Glutamatergic neuron (in vitro differentiated cells): ENCODE measurements at regions not wholly inside any gene's neighbourhood (a gene's known extent, or its start where the extent isn't known, plus 50 kb on each side); places are given as distances from the start of the nearest gene placed in this dataset.

Experiments
- DNase-seq: peaks from one replicate; pipeline ENCODE4 v3.0.0; 2022
- H3K27ac Mint-ChIP-seq: one replicate; pipeline ENCODE4 v1.8.0; 2020; ENCODE audit warnings: mild to moderate bottlenecking, mixed read lengths, inconsistent platforms; ENCODE audit not compliant: unreplicated experiment
- H3K27me3 Mint-ChIP-seq: one replicate; pipeline ENCODE4 v1.8.0; 2020; ENCODE audit warnings: mild to moderate bottlenecking, moderate library complexity, mixed read lengths, inconsistent platforms; ENCODE audit not compliant: unreplicated experiment
- H3K36me3 Mint-ChIP-seq: one replicate; pipeline ENCODE4 v1.8.0; 2020; ENCODE audit warnings: mild to moderate bottlenecking, mixed read lengths, inconsistent platforms; ENCODE audit not compliant: unreplicated experiment
- H3K4me1 Mint-ChIP-seq: one replicate; pipeline ENCODE4 v1.8.0; 2020; ENCODE audit warnings: mild to moderate bottlenecking, low read depth, mixed read lengths, inconsistent platforms; ENCODE audit not compliant: unreplicated experiment
- H3K4me3 Mint-ChIP-seq: one replicate; pipeline ENCODE4 v1.8.0; 2020; ENCODE audit warnings: mild to moderate bottlenecking, mixed read lengths, inconsistent platforms; ENCODE audit not compliant: unreplicated experiment
- H3K9me3 Mint-ChIP-seq: one replicate; pipeline ENCODE4 v1.8.0; 2020; ENCODE audit warnings: mild to moderate bottlenecking, moderate library complexity, mixed read lengths, inconsistent platforms; ENCODE audit not compliant: unreplicated experiment
- TF ChIP-seq, protein P1 (sequence below): fragments of 200-600 bp; sonication (generic); IDR thresholded peaks from one replicate; pipeline ENCODE4 v1.5.0; 2021; ENCODE audit not compliant: partially characterized antibody, unreplicated experiment

DNA sequence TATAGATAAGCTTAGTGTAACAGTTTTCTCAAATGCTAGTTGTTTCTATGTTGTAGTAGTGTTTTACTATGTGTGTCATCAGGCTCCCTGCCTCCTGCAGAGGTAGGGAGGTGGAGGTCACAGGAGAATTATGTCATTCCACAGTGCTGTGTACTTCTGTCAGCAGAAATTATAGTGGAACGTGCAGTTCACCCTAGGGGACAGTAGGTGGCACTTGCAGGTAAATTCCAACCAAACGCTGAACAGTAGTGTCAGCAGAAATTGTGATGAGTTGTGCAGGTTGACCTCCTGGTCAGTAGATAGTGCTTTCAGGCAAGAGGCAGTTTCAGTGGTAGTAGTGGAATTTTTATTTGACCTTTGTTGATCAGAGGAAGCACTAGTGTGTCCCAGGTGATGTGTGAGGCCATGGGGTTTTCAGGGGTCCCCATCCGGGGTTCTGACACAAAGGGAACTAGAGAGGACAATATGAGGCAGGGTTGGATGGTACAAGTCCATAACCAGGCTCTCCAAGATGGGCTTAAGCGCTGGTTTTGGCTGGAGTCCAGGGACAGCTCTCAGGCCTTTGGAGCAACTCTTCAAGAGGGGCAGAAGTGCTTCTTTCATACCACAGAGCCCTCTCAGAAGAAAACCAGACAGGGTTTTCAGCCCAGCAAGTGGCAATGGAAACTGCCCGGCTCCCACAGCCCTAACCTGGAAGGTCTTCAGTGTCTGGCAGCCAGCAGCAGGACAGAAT lies 402.9 kb downstream of the CYLC2 start:
- no peaks in the 10 kb centered on the region for H3K36me3 Mint-ChIP-seq
- no peaks in the 10 kb centered on the region for H3K4me1 Mint-ChIP-seq
- no peak overlapping the region for H3K27ac Mint-ChIP-seq
- TF ChIP-seq, protein P1, sequence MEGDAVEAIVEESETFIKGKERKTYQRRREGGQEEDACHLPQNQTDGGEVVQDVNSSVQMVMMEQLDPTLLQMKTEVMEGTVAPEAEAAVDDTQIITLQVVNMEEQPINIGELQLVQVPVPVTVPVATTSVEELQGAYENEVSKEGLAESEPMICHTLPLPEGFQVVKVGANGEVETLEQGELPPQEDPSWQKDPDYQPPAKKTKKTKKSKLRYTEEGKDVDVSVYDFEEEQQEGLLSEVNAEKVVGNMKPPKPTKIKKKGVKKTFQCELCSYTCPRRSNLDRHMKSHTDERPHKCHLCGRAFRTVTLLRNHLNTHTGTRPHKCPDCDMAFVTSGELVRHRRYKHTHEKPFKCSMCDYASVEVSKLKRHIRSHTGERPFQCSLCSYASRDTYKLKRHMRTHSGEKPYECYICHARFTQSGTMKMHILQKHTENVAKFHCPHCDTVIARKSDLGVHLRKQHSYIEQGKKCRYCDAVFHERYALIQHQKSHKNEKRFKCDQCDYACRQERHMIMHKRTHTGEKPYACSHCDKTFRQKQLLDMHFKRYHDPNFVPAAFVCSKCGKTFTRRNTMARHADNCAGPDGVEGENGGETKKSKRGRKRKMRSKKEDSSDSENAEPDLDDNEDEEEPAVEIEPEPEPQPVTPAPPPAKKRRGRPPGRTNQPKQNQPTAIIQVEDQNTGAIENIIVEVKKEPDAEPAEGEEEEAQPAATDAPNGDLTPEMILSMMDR: peak; percentile 84
- H3K4me3 Mint-ChIP-seq: no peak overlapping the region
- peak; percentile 57 for DNase-seq
- no peaks in the 10 kb centered on the region for H3K27me3 Mint-ChIP-seq
- no peaks in the 10 kb centered on the region for H3K9me3 Mint-ChIP-seq

DNA sequence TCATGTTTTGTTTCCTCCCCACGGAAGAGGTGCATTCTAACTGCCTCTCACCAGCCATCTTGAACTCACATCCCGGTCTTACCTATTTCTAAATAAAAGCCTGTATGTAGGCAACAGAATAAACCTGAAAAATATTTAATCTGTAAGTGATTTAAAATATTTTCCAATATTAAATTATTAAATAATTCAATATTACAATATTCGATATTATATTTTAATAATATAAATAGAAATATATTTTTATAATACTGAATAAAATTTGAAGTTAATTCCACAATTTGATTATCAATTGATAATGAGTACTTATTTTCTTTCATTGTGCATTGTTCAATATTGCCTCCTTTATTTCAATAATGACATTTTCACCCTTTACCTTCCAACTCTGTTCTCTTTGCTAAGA lies 404.4 kb downstream of the CYLC2 start:
- TF ChIP-seq, protein P1: no peak
- no peak overlapping the region for H3K4me3 Mint-ChIP-seq
- H3K9me3 Mint-ChIP-seq: no peaks in the 10 kb centered on the region
- H3K27me3 Mint-ChIP-seq: no peaks in the 10 kb centered on the region
- H3K36me3 Mint-ChIP-seq: no peaks in the 10 kb centered on the region
- DNase-seq: no peak
- no peak overlapping the region for H3K27ac Mint-ChIP-seq
- no peaks in the 10 kb centered on the region for H3K4me1 Mint-ChIP-seq

DNA sequence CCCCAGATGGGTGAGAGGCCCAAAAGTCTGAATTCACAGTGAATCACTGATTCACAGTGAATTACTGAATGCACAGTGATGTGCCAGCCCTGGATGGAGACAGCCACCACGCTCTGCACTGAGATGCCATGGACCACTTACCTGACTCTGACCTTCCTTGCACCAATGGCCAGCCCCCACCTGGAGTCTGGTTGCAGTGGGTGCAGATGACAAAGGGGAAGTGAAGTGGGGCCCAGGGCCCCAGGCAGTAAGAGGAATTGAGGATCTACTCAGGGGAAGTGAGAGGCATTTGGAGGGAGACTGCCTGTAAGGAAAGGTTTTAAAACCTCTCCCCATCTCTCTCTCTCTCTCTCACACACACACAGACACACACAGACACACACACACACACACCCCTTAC lies 412.1 kb downstream of the CYLC2 start:
- H3K36me3 Mint-ChIP-seq: no peaks in the 10 kb centered on the region
- no peaks in the 10 kb centered on the region for H3K27me3 Mint-ChIP-seq
- TF ChIP-seq, protein P1: no peak
- no peak for DNase-seq
- H3K9me3 Mint-ChIP-seq: no peaks in the 10 kb centered on the region
- H3K4me1 Mint-ChIP-seq: no peaks in the 10 kb centered on the region
- H3K4me3 Mint-ChIP-seq: no peak overlapping the region
- H3K27ac Mint-ChIP-seq: no peak overlapping the region

DNA sequence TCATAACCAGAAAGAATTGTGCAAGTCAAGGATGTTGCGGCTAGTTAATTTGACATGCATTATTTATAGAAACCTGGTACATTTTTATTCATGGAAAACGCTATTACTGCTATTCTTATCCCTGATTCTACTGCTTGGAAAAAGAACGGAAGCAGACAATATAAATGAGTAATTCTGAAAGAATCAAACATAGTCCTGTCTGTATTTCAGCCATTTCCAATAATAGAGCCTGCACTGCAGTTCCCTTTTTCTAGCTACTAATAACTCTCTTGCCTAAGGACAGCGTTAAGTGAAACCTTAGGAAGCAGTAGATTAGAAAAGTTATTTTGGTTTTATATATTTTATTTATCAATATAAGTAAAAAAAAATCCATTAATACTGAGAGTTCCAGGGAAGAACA lies 414.9 kb downstream of the CYLC2 start:
- Mint-ChIP-seq H3K4me1 (no peaks in the 10 kb centered on the region), H3K27ac (no peak overlapping the region), H3K36me3 (no peaks in the 10 kb centered on the region), H3K4me3 (no peak overlapping the region), H3K27me3 (no peaks in the 10 kb centered on the region), H3K9me3 (no peaks in the 10 kb centered on the region)
- DNase-seq: no peak
- TF ChIP-seq, protein P1: no peak

DNA sequence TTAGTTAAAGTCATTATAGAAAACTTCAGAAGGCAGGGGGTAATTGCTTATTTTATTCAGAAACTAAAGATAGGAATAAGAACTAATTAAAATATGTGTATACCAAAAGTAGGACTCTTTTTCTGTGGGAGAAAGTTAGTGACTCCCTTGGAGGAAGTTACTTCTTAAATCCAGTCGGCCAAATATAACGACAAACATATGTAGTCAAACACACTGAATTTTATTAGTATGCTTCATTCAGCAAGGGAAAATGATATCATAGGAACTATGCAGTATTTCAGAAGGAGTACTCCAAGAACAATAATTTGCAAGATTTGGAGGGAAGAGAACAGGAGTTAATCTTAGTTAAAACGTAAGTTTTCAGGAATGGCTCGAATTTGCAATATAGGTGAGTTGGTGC lies 432.6 kb downstream of the CYLC2 start:
- no peak overlapping the region for H3K4me3 Mint-ChIP-seq
- H3K27ac Mint-ChIP-seq: no peak overlapping the region
- no peaks in the 10 kb centered on the region for H3K27me3 Mint-ChIP-seq
- H3K4me1 Mint-ChIP-seq: no peaks in the 10 kb centered on the region
- TF ChIP-seq, protein P1: no peak
- H3K9me3 Mint-ChIP-seq: no peaks in the 10 kb centered on the region
- no peaks in the 10 kb centered on the region for H3K36me3 Mint-ChIP-seq
- DNase-seq: no peak
